Amygdala (tissue), 56 donors: ENCODE measurements at regions not wholly inside any gene's neighbourhood (a gene's known extent, or its start where the extent isn't known, plus 50 kb on each side); places are given as distances from the start of the nearest gene placed in this dataset.
"Not testable (repeated sequence)": the region's sequence is repeated elsewhere in the genome, so short reads cannot be mapped to it uniquely, and the experiment has no call there.

Experiments used
- DNase-seq, 56 donors: peaks; one replicate each; lab custom pipeline; 2025; lab: John Stamatoyannopoulos, UW

DNA sequence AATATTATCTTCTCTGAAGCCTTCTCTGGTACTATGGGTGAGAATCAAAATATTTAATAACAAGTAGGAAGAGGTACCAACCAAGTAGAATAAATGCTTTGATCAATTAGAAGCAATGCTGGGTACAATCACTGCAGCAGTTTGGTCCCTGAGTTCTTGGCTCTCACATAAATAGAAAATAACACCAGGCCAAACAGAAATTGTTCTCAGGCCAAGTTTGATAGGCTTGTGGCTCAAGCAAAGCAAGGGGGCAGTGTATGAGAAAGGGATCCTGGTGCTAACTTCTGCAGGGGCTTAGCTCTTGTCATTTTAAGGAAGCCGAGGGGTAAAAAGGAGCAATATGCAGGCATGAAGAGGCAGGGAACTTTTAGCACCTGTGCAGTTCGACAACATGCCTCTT, 146.8 kb upstream of the TMEM229A start:
- DNase-seq = no peak

DNA sequence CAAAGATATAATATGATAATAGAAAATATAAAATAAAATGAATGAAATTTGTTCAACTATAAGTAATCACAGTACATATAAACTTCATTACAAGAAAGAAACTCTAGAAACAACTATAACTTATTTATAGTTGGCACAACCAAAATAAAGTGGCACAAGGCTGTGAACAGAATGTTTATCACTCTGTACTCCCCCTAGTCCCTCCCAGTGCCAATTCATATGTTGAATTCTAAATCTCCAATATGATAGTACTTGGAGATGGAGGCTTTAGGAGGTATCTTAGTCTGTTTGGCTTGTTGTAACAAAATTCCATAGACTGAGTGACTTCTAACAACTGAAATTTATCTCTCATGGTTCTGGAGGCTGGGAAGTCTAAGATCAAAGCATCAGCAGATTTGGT, 145.0 kb upstream of the TMEM229A start:
- DNase-seq = no peak

DNA sequence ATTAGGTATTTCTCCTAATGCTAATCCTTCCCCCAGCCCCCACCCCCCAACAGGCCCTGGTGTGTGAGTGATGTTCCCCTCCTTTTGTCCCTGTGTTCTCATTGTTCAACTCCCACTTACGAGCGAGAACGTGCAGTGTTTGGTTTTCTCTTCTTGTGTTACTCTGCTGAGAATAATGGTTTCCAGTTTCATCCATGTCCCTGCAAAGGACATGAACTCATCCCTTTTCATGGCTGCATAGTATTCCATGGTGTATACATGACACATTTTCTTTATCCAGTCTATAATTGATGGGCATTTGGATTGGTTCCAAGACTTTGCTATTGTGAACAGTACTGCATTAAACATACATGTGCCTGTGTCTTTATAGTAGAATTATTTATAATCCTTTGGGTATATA, 138.9 kb upstream of the TMEM229A start:
- not testable (repeated sequence) for DNase-seq

DNA sequence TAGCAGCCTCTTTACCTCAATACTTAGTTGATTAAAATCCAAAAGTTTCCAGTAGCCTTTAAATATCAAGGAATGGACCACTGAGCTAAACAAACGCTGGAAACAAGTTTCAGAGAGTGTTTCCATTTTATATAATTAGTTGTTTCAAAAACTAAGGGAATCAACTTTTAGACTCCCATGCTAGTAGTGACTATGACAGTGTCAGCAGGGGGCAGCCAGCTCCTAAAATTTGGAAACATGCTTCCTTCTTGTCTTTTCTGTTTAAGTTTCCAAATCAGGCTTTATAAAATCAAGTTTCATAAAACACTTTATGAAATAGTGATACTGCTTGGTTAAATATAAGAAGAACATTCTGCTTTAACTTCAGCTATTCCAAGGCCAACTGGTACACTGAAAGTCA, 138.2 kb upstream of the TMEM229A start:
- DNase-seq = peak in 38 of 56 donors; percentile 1 to 82 (median 26)

DNA sequence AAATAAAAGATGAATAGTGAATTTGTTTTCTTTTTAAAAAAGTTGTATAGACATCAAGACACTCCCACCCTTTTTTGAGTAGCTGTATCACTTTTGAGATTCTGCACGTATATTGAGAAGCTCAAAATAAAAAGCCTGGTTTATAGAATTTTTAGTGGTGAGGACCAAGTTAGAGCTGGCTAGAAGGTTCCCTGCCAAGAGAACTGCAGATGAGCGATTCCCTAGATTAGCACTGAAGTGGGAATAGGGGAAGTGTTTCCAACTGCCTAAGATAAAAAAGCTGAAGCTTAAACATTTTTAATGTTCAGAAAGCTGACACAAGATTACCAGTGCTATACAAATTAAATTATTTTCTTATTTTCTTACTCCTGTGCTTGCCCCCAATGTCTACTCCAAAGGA, 135.7 kb upstream of the TMEM229A start:
- DNase-seq = no peak

DNA sequence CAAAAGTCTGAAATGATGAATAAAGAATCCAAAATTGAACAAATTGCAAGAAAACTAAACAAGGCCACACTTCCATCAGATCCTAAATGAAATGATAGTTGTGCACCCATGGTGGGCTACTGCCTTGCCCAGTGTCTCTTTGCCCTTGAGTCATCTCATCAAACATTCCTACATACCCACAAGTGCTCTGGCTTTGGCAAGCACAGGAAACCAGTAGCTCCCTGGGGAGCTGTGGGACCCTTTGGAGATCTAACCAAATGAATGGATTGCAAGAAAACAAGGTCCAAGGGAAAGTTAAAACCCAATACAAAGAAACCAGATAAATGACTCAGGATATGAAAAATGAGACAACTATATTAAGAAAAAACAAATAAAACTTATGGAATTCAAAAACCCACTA, 129.8 kb upstream of the TMEM229A start:
- DNase-seq = no peak

DNA sequence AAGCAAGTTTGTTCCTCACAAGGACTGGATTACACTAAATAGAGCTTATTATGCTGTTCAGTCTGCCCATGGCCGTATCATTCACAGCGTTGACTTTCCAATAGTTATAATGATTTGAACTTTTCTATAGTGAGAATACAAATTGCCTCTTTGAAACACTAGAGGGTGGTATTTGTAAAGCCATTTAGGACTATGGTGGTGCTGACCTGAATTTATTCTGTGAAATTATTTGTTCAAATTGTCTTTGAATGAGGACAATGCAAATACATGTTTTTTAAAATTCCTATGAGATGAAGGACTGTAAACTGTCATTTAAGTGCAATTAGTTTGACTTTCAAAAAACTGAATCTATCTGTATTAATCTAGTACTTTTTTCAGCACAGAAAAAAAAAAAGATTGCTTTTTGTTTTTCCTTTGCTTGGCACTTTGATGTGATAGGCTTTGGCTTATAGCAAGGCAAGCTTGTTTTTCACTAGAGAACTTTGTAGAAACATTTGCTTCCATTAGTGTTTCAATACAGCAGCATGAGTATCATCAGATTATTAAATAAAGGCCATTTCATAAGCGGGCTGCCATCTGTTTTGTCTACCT, 122.7 kb upstream of the TMEM229A start:
- DNase-seq = peak in 1 of 56 donors; percentile 37

DNA sequence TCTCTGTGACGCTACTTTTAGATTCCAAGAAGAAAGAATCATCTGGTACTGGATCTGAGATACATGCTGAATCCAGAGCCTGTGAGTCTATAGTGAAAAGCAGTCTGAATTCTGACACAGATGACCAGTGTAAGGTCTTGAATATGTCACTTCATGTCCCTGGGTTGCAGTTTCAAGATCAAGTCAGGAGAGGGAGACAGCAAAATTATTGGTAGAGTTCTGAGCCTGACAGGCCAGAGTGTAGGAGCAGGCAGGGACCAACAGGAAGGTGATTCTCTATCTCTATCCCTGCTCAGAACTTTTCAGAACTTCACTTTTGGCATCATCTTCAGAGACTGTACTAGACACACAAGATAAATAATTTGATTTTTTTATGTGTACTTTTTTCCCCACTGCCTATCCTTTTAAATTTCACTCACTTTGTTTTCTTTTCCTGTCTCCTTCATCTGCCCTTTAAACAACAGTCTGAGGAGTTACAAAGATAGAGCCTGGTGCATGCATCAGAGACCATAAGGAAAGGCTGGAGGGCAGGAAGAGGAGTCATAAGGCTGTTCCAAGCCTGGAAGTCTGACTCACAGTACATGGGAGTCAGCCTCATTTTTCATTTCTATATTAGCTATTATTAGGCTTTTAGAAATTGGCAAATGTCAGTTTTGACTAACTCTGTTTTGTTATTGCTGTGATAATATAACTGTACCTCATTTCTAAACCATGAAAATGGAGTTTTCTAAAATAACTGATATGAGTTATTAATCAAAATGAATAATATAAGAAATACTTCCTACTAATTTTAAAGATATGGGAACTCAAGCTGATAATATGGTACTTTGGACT, 120.2 kb upstream of the TMEM229A start:
- DNase-seq = peak in 13 of 56 donors; percentile 0 to 59 (median 4)

DNA sequence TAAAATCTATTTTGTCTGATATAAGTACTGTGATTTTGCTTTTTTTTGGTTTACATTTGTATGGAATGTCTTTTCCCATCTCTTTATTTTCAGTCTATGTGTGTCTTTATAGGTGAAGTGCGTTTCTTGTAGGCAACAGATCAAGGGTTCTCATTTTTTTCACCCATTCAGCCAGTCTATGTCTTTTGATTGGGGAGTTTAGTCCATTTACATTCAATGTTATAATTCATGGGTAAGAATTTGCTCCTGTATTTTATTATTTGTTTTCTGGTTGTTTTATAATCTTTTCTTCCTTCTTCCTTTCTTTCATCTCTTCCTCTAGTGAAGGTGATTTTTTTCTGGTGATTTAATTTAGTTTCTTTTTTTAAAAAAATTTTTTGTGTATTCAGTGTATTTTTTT, 104.8 kb upstream of the TMEM229A start:
- DNase-seq = no peak

DNA sequence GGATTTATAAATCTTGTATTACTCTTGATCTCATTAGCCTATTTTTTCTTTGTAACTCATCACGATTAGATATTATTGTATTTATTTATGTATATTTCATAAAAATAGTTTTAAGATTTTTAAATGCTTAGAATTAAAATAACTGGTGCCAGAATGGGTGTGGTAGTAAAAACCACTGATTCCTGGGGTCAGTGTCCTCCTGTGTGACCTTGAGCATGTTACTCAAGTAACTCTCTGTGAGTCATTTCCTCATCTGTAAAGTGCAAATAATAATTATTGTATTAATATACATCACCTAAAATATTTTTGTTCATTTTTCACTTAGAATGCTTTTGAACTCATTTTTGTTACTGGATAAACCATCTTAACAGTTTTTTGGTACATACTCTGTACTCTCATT, 91.3 kb upstream of the TMEM229A start:
- no peak for DNase-seq

DNA sequence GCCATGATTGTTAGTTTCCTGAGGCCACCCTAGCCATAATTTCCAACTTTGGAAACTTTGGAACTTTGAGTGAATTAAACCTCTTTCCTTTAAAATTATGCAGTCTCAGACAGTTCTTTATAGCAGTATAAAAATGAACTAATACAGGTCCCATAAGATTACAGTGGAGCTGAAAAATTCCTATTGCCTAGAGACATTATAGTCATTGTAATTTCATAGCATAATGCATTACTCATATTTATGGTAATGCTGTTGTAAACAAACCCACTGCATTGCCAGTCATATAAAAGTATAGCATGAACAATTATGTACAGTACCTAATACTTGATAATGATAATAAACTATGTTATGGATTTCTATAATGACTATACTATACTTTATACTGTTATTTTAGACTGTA, 88.0 kb upstream of the TMEM229A start:
- no peak for DNase-seq

DNA sequence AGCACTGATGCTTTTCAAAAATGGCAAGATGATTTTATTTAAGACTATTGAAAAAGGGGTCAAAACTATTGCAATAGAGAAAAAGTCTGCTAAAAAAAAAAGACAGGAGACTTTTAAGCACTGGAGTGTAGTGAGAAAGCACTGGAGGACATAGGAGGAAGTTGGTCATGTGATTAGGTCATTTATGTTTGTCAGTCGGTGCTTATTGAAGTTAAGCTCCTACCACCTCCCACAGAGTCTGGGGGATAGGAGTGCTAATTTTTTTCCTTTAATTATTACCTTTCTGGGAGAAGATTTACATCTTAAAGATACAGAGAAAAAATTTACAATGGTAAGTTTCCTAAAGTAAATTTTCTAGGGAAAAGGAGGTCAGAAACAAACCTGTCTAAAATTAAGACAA, 80.2 kb upstream of the TMEM229A start:
- no peak for DNase-seq

DNA sequence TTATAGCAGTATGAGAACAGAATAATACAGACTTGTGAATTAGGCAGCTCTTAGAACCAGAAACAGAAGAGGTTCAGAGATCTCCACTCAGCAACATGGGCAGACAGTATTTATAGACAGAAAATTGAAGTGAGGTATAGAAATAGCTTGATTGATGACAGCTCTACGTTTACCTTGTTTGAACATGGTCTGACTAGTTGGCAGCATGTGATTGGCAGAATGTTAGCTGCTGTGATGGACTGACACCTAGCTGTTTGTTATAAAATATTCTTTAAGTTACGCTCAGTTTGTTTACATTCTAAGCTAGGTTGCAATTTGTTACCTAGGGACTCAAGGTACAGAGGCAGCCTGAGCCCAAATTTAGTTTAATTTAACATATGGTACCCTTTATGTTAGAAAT, 73.7 kb upstream of the TMEM229A start:
- no peak for DNase-seq

DNA sequence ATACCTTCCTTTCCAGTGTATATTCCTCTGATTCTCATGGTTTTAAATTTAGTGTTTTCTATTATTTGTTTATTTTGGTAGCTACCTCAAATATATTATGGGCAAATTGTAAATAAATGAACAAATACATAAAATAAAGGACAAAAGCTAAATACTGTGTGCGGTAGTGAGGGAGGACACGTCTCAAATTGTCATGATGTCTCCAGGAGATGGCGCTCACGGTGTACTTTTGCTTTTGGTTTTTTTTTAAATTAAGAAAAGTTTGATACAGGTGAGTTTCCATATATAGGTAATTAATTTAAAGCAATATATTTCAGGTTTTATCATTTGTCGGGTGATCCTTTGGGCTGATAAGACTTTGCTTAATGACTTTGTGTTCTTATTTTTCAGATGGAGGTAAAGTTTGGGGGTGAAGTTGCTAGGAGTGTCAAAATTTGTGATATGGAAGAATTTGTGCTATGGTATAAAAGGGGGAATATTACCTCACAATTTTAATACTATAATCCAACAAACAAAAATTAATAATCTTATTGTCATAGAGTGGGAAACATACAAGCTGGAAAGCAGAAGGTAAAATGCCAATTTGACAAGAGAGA, 68.4 kb upstream of the TMEM229A start:
- DNase-seq = peak in 2 of 56 donors; percentile 13 to 28

DNA sequence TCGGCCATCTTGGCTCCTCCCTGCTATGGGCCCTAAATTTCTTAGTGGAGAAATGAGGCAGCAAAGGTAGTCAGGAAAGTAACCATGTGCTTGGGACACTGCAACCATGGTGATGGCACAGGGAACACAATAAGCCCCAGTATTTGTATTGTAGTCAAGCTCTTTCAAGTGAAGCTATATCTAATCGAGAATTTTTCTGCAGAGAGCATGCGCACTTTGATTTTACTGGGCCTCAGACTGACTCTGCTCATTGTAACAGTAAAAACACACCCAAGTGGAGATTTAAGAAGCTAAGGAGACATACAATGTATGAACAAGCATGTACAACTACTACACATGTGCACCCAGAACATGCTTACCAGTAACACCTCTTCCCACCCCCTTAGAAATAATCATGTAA, 67.3 kb upstream of the TMEM229A start:
- no peak for DNase-seq

DNA sequence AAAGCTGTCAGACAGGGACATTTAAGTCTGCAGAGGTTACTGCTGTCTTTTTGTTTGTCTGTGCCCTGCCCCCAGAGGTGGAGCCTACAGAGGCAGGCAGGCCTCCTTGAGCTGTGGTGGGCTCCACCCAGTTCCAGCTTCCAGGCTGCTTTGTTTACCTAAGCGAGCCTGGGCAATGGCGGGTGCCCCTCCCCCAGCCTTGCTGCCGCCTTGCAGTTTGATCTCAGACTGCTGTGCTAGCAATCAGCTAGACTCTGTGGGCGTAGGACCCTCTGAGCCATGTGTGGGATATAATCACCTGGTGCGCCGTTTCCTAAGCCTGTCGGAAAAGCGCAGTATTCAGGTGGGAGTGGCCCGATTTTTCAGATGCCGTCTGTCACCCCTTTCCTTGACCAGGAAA, 66.7 kb upstream of the TMEM229A start:
- not testable (repeated sequence) for DNase-seq

DNA sequence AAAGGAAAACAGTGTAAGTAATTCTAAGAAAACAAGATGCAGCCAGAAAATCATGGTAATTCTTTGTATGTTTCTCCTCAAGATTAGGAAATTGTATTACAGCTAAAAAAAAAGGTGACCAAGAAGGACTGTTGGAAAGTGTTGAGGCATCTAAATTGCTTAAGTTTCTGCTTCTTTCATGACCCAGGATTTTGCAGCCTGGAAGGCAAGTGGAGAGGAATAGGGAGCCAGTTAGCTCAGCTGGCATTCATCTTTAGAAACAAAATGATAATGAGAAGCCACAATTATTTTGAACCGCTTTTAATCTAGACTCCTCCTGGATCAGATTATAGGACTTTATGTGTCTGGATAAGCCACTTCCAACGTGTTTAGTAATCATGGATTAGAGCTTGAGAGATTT, 56.8 kb upstream of the TMEM229A start:
- DNase-seq = no peak

DNA sequence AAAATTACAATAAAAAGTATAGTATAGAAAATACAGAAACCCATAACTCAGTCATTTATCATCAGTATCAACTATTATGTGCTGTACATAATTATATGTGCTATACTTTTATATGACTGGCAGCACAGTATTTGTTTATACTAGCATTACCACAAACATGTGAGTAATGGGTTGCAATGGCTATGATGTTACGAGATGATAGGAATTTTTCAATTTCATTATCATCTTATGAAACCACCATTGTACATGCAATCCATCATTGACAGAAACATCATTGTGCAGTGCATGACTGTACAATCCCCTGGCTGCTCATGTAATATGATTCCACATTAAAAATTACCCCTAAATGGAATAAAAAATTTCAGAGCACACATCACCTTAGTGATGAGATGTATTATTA, 55.7 kb upstream of the TMEM229A start:
- DNase-seq = no peak

DNA sequence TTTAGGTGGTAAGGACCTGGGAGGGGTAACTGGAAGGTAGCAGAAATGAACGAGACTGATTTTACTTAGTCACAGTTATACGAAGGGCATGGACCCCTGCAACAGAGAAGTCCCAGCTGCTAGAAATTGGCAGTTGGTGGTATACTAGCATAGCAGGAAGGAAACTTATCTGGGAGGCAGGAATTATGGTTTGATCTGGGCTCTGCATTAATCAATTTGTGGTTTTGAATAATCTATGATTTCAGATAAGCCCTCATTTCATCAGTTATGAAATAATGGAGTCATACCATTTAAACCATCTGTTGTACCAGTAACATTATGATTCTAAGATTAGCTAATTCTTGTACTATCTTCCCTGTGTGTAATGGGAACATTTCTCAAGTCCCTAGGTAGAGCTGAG, 54.0 kb upstream of the TMEM229A start:
- no peak for DNase-seq

DNA sequence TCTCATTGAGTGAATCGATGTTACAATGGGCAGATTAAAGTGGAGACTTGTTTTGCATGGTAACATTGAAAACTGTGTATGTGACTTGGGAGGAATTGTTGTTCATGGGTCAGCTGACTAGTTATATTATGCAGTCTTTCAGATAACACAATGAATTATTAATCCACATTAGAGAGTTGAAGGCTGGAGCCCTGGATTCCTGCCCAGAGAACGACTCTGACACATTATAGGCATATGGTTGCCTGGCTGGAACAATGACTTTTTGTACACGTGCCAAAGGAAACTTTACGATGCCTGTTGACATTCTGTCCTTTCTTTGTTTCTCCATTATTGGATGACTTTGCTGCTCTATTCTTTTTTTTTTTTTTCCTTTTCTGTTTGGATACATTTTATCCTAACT, 52.3 kb upstream of the TMEM229A start:
- peak in 48 of 56 donors; percentile 1 to 91 (median 56) for DNase-seq

DNA sequence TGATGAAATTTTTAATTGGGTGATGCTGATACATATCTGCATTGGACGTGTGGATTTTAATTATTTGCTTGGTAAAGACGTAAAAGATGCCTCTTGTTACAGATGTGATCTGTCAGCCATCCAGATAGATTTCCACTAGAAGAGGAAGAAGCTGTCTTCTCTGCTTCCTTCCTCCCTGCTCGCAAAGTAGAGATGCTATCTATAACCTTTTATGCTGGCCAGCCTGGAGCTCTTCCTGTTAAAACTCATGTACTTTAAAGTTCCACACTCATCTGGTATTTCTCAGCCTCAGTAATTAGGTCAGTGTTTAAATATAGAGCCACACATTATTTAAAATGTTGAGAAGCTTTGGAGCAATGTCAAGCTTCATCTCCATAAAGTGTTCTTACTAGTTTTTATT, 51.2 kb upstream of the TMEM229A start:
- DNase-seq = no peak
